Endometrial microvascular endothelial cells (primary cell): ENCODE measurements at regions not wholly inside any gene's neighbourhood (a gene's known extent, or its start where the extent isn't known, plus 50 kb on each side); places are given as distances from the start of the nearest gene placed in this dataset.

Experiments
- in situ Hi-C: cut with HindIII; loops from 2 replicates; pipeline ENCODE4 v1.10.0; 2017; ENCODE audit warnings: low sequenced_read_pairs, low pct_unique_long_range_greater_than_20kb; ENCODE audit errors: inconsistent ontology term

GRCh38 chr13:104256701-104257100 is 1190.5 kb upstream of the SLC10A2 start:
- in situ Hi-C loops = no loop called here

GRCh38 chr13:104253063-104253680 is 1187.0 kb upstream of the SLC10A2 start:
- in situ Hi-C loops = no loop called here

- in situ Hi-C loops = no loop called here
Observed at GRCh38 chr13:104251931-104252330, 1185.7 kb upstream of the SLC10A2 start.

- in situ Hi-C loops = no loop called here
Observed at GRCh38 chr13:104246955-104247354, 1180.7 kb upstream of the SLC10A2 start.

GRCh38 chr13:104206450-104207044 is 1140.3 kb upstream of the SLC10A2 start:
- in situ Hi-C loops = no loop called here

- in situ Hi-C loops = no loop called here
Observed at GRCh38 chr13:104204177-104204576, 1138.0 kb upstream of the SLC10A2 start.

- in situ Hi-C loops = no loop called here
Observed at GRCh38 chr13:104198801-104199200, 1132.6 kb upstream of the SLC10A2 start.

- in situ Hi-C loops = no loop called here
Observed at GRCh38 chr13:104196611-104197010, 1130.4 kb upstream of the SLC10A2 start.

GRCh38 chr13:104181526-104182231 is 1115.5 kb upstream of the SLC10A2 start:
- in situ Hi-C loops = no loop called here

GRCh38 chr13:104170980-104171555 is 1104.9 kb upstream of the SLC10A2 start:
- in situ Hi-C loops = no loop called here

GRCh38 chr13:104163866-104164630 is 1097.8 kb upstream of the SLC10A2 start:
- in situ Hi-C loops = no loop called here

- in situ Hi-C loops = no loop called here
Observed at GRCh38 chr13:104160536-104160935, 1094.3 kb upstream of the SLC10A2 start.

- in situ Hi-C loops = no loop called here
Observed at GRCh38 chr13:104143760-104144416, 1077.7 kb upstream of the SLC10A2 start.

- in situ Hi-C loops = no loop called here
Observed at GRCh38 chr13:104140552-104140951, 1074.3 kb upstream of the SLC10A2 start.

GRCh38 chr13:104137416-104137815 is 1071.2 kb upstream of the SLC10A2 start:
- in situ Hi-C loops = no loop called here

- in situ Hi-C loops = no loop called here
Observed at GRCh38 chr13:104132849-104133248, 1066.6 kb upstream of the SLC10A2 start.

GRCh38 chr13:104114101-104114500 is 1047.9 kb upstream of the SLC10A2 start:
- in situ Hi-C loops = no loop called here

- in situ Hi-C loops = no loop called here
Observed at GRCh38 chr13:104111031-104111430, 1044.8 kb upstream of the SLC10A2 start.
